A673 (cell line): ENCODE measurements at regions not wholly inside any gene's neighbourhood (a gene's known extent, or its start where the extent isn't known, plus 50 kb on each side); places are given as distances from the start of the nearest gene placed in this dataset.

ENCODE experiments used
- BruUV-seq: library from RNA; stranded (reverse); fragments of 400-500 nt; replicated peaks from 2 replicates; lab custom pipeline; 2021; lab: Mats Ljungman, UMichigan
- CTCF ChIA-PET: fragments of 300-600 bp; sonication (Branson Sonifier 250); formaldehyde crosslinking; loops from one replicate; lab custom pipeline; 2022; ENCODE audit warnings: antibody characterized with exemption; lab: Charles Lee
- POLR2A ChIA-PET: fragments of 300-600 bp; sonication (Branson Sonifier 250); formaldehyde crosslinking; loops from one replicate; lab custom pipeline; 2022; ENCODE audit warnings: antibody characterized with exemption; ENCODE audit not compliant: low non-redundant PET; lab: Charles Lee
- DNase-seq: peaks from one replicate; pipeline ENCODE4 v3.0.0-alpha.2; 2015; ENCODE audit warnings: low spot score
- H3K27ac ChIP-seq: fragments of 200-600 bp; sonication (generic); 2 replicates; pipeline ENCODE4 v1.5.1; 2016; ENCODE audit warnings: mixed run types, low read depth, mild to moderate bottlenecking, mixed read lengths, antibody characterized with exemption, low read length; ENCODE audit not compliant: poor library complexity, severe bottlenecking
- H3K27me3 ChIP-seq: fragments of 200-600 bp; sonication (generic); replicated peaks from 2 replicates; pipeline ENCODE4 v1.6.1; 2017; ENCODE audit warnings: mixed run types, low read depth, mild to moderate bottlenecking, mixed read lengths, antibody characterized with exemption, low read length; ENCODE audit not compliant: insufficient read depth, poor library complexity
- H3K36me3 ChIP-seq: fragments of 200-600 bp; sonication (generic); 2 replicates; pipeline ENCODE4 v1.6.1; 2016; ENCODE audit warnings: mixed run types, mild to moderate bottlenecking, mixed read lengths, antibody characterized with exemption, low read length; ENCODE audit not compliant: insufficient read depth, poor library complexity, severe bottlenecking
- H3K4me1 ChIP-seq: fragments of 200-600 bp; sonication (generic); 2 replicates; pipeline ENCODE4 v1.6.1; 2017; ENCODE audit warnings: mixed run types, mild to moderate bottlenecking, mixed read lengths, antibody characterized with exemption, low read length; ENCODE audit not compliant: insufficient read depth, poor library complexity, severe bottlenecking
- H3K4me3 ChIP-seq: fragments of 200-600 bp; sonication (generic); 2 replicates; pipeline ENCODE4 v1.5.1; 2016; ENCODE audit warnings: low read depth, mixed run types, mild to moderate bottlenecking, mixed read lengths, low read length; ENCODE audit not compliant: poor library complexity, severe bottlenecking
- H3K9me3 ChIP-seq: fragments of 200-600 bp; sonication (generic); 2 replicates; pipeline ENCODE4 v1.6.1; 2016; ENCODE audit warnings: mixed run types, low read depth, mild to moderate bottlenecking, mixed read lengths, antibody characterized with exemption, low read length; ENCODE audit not compliant: poor library complexity, severe bottlenecking
- EZH2 ChIP-seq: fragments of 200-600 bp; sonication (generic); IDR thresholded peaks from 2 replicates; pipeline ENCODE4 v1.6.1; 2017; ENCODE audit warnings: borderline replicate concordance, low read depth, mild to moderate bottlenecking, mixed read lengths, antibody characterized with exemption, low read length; ENCODE audit not compliant: poor library complexity, severe bottlenecking
- intact Hi-C: fragments of 100-400 bp; cut with micrococcal nuclease; formaldehyde crosslinking; loops from one replicate; pipeline ENCODE4 v1.10.0; 2022; ENCODE audit not compliant: unreplicated experiment
- TF ChIP-seq, protein P1 (sequence below): fragments of 300-800, 200-600 bp; sonication (generic); conservative IDR thresholded peaks from 2 replicates; pipeline ENCODE4 v1.5.1; 2017; ENCODE audit warnings: low read depth, mild to moderate bottlenecking, antibody characterized with exemption, low read length, moderate library complexity, mixed read lengths

DNA sequence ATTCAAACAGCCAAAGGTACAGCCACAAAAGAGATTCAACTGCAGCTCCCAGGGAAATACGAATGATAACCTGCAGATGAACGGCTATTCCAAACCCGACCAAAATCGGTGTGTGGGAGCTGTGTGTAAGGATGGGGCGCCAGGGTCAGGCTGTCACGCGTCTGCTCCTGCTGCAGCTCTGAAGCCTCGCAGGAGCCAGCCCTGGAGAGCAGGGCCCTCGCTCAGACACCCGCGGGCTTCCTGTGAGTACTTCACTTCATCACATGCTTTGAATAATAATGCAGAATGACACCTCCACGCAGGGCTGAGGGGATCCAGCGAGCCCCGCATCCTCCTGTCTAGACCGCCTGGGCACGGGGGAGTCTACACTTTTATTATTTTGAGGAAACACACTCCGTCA lies 307.5 kb upstream of the IRX2 start:
- no peak overlapping the region for H3K27ac ChIP-seq
- CTCF ChIA-PET: no interaction called here
- no TSS peak for BruUV-seq
- H3K4me3 ChIP-seq: no peak overlapping the region
- intact Hi-C loops: no loop called here
- no peaks in the 10 kb centered on the region for H3K36me3 ChIP-seq
- peaks cover 50% of the 10 kb centered on the region for H3K9me3 ChIP-seq
- POLR2A ChIA-PET: no interaction called here
- no peak for DNase-seq
- no peak for TF ChIP-seq EZH2
- TF ChIP-seq, protein P1, sequence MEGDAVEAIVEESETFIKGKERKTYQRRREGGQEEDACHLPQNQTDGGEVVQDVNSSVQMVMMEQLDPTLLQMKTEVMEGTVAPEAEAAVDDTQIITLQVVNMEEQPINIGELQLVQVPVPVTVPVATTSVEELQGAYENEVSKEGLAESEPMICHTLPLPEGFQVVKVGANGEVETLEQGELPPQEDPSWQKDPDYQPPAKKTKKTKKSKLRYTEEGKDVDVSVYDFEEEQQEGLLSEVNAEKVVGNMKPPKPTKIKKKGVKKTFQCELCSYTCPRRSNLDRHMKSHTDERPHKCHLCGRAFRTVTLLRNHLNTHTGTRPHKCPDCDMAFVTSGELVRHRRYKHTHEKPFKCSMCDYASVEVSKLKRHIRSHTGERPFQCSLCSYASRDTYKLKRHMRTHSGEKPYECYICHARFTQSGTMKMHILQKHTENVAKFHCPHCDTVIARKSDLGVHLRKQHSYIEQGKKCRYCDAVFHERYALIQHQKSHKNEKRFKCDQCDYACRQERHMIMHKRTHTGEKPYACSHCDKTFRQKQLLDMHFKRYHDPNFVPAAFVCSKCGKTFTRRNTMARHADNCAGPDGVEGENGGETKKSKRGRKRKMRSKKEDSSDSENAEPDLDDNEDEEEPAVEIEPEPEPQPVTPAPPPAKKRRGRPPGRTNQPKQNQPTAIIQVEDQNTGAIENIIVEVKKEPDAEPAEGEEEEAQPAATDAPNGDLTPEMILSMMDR: no peak
- H3K27me3 ChIP-seq: no peaks in the 10 kb centered on the region
- no peaks in the 10 kb centered on the region for H3K4me1 ChIP-seq

DNA sequence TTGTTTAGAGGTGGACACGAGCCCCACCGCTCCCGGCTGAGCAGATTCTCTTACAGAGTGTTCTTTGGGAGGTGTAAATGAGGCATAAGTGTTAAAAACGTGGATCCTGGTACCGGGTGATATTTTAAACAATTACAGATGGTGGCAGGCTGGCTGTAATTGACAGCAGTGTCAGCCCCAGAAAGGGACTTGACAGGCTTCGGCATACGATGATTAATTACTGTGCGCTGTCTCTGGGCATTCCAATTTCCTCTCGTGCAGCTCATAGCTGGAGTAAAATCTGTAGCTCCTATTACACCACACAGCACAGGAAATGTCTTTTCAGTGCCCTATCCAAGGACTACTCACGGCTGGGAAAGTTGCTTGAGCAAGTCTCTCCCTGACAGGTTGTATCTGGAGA lies 305.4 kb upstream of the IRX2 start:
- no TSS peak for BruUV-seq
- TF ChIP-seq, protein P1: no peak
- TF ChIP-seq EZH2: no peak
- no peaks in the 10 kb centered on the region for H3K27me3 ChIP-seq

DNA sequence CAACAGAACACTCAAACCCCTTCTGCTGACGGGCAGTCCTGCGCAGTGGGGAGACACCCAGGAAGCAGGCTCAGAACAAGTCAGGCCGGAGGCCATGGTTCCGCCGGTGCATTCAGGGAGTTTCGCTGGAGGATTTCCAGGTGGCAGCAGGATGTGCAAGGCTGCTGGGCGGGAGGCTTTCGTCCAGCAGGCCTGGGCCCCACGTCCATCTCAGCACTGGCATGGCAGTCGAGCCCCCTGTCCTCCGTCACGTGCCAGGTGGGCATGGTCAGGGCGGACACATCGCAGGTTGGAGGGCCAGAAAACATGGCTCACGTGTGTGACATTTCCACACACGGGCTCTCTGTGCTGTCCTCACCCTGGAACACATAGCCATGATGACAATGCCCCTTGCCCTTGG lies 299.9 kb upstream of the IRX2 start:
- CTCF ChIA-PET: no interaction called here
- DNase-seq: no peak
- no peaks in the 10 kb centered on the region for H3K36me3 ChIP-seq
- no peak for TF ChIP-seq EZH2
- TF ChIP-seq, protein P1: no peak
- no TSS peak for BruUV-seq
- peaks cover 14% of the 10 kb centered on the region for H3K9me3 ChIP-seq
- H3K27me3 ChIP-seq: no peaks in the 10 kb centered on the region
- no peak overlapping the region for H3K4me3 ChIP-seq
- POLR2A ChIA-PET: no interaction called here
- intact Hi-C loops: no loop called here
- H3K4me1 ChIP-seq: no peaks in the 10 kb centered on the region
- no peak overlapping the region for H3K27ac ChIP-seq

More for the DNA sequence above, 305.4 kb upstream of the IRX2 start:
- no peak for DNase-seq
- H3K36me3 ChIP-seq: no peaks in the 10 kb centered on the region
- POLR2A ChIA-PET: no interaction called here
- H3K9me3 ChIP-seq: peaks cover 42% of the 10 kb centered on the region
- H3K4me3 ChIP-seq: no peak overlapping the region
- no peak overlapping the region for H3K27ac ChIP-seq
- H3K4me1 ChIP-seq: no peaks in the 10 kb centered on the region
- CTCF ChIA-PET: no interaction called here
- intact Hi-C loops: no loop called here
